Keratinocyte (primary cell): ENCODE measurements at regions not wholly inside any gene's neighbourhood (a gene's known extent, or its start where the extent isn't known, plus 50 kb on each side); places are given as distances from the start of the nearest gene placed in this dataset.
A peak's percentile ranks its signal among the peaks of the same experiment; 100 is the strongest.

Experiments
- DNase-seq: peaks from one replicate; pipeline ENCODE4 v3.0.0-alpha.2; 2011; ENCODE audit warnings: low read depth, missing footprints, low spot score
- FAIRE-seq: peaks from 2 replicates; lab custom pipeline; 2011; peaks lifted over from hg19 to GRCh38; lab: Jason Lieb, UNC
- H2AFZ ChIP-seq: 2 replicates; pipeline ENCODE4 v1.6.0; 2012; ENCODE audit warnings: low read length, control low read depth, inconsistent platforms; ENCODE audit not compliant: control insufficient read depth
- H3K27ac ChIP-seq: 2 replicates; pipeline ENCODE4 v1.5.1; 2011; ENCODE audit warnings: low read length; ENCODE audit not compliant: control insufficient read depth, insufficient read depth
- H3K27me3 ChIP-seq: 3 replicates; pipeline ENCODE4 v1.6.0; 2011; ENCODE audit warnings: low read length; ENCODE audit not compliant: control insufficient read depth, insufficient read depth; ENCODE audit errors: extremely low read depth
- H3K36me3 ChIP-seq, 2 experiments: 2 replicates in 1 of 2; 3 replicates in 1 of 2; pipeline ENCODE4 v1.5.1; 2011; ENCODE audit warnings: low read length in 2 of 2, mild to moderate bottlenecking in 1 of 2; ENCODE audit not compliant: control insufficient read depth in 2 of 2, insufficient read depth in 2 of 2; ENCODE audit errors: extremely low read depth in 1 of 2
- H3K4me1 ChIP-seq: 3 replicates; pipeline ENCODE4 v1.5.1; 2011; ENCODE audit warnings: low read length; ENCODE audit not compliant: control insufficient read depth, insufficient read depth; ENCODE audit errors: extremely low read depth
- H3K4me2 ChIP-seq: 3 replicates; pipeline ENCODE4 v1.6.0; 2011; ENCODE audit warnings: low read depth, low read length; ENCODE audit not compliant: control insufficient read depth, insufficient read depth; ENCODE audit errors: extremely low read depth
- H3K4me3 ChIP-seq, 3 experiments: fragments of 200-600 bp in 1 of 3; sonication (generic) in 1 of 3; 2 replicates in 2 of 3; 3 replicates in 1 of 3; pipeline ENCODE4 v1.5.1; 2011 to 2016; ENCODE audit warnings: low read length in 3 of 3, mild to moderate bottlenecking in 3 of 3, control low read depth in 2 of 3, inconsistent platforms in 1 of 3, low read depth in 1 of 3, mixed read lengths in 1 of 3, mixed run types in 1 of 3, moderate library complexity in 1 of 3; ENCODE audit not compliant: control insufficient read depth in 2 of 3, insufficient read depth in 2 of 3; ENCODE audit errors: extremely low read depth in 1 of 3
- H3K79me2 ChIP-seq: 2 replicates; pipeline ENCODE4 v1.6.0; 2012; ENCODE audit warnings: low read length; ENCODE audit not compliant: control insufficient read depth, insufficient read depth
- H3K9ac ChIP-seq: 3 replicates; pipeline ENCODE4 v1.6.0; 2011; ENCODE audit warnings: low read length; ENCODE audit not compliant: control insufficient read depth, insufficient read depth; ENCODE audit errors: extremely low read depth
- H3K9me1 ChIP-seq: 3 replicates; pipeline ENCODE4 v1.6.0; 2011; ENCODE audit warnings: low read length; ENCODE audit not compliant: control insufficient read depth, insufficient read depth; ENCODE audit errors: extremely low read depth
- H3K9me3 ChIP-seq: 2 replicates; pipeline ENCODE4 v1.5.1; 2012; ENCODE audit warnings: low read depth, low read length; ENCODE audit not compliant: control insufficient read depth
- H4K20me1 ChIP-seq: 3 replicates; pipeline ENCODE4 v1.6.0; 2011; ENCODE audit warnings: low read length; ENCODE audit not compliant: control insufficient read depth, insufficient read depth; ENCODE audit errors: extremely low read depth
- CTCF ChIP-seq, 3 experiments: IDR thresholded peaks in 1 of 3; conservative IDR thresholded peaks in 1 of 3; optimal IDR thresholded peaks in 1 of 3; 2 replicates in 2 of 3; 3 replicates in 1 of 3; pipeline versions ENCODE3 to v1.5.1; 2011; ENCODE audit warnings: low read length in 3 of 3, mild to moderate bottlenecking in 3 of 3, moderate library complexity in 2 of 3, control low read depth in 1 of 3, inconsistent platforms in 1 of 3; ENCODE audit not compliant: insufficient read depth in 2 of 3; ENCODE audit errors: extremely low read depth in 1 of 3
- EZH2 ChIP-seq: IDR thresholded peaks from one replicate; pipeline ENCODE4 v1.6.1; 2012; ENCODE audit warnings: inconsistent platforms, mild to moderate bottlenecking, low read length, moderate library complexity
- dilution Hi-C: fragments of 300-500 bp; cut with MboI; formaldehyde crosslinking; loops from one replicate; pipeline ENCODE4 v1.7.0; 2020; ENCODE audit warnings: low sequenced_read_pairs; ENCODE audit not compliant: extremely low pct_ligation_motif_present

GRCh38 chr9:79023134-79023580 lies 548.6 kb upstream of the TLE4 start:
- Histone ChIP-seq H3K9me3 (peaks cover 2% of the 10 kb centered on the region), H3K79me2 (no peaks in the 10 kb centered on the region), H3K27me3 (no peaks in the 10 kb centered on the region), H3K9me1 (no peaks in the 10 kb centered on the region), H3K9ac (no peak overlapping the region), H3K4me3 (no peak overlapping the region), H3K36me3 (no peaks in the 10 kb centered on the region), H3K4me2 (no peak overlapping the region), H4K20me1 (no peaks in the 10 kb centered on the region), H2AFZ (no peak overlapping the region), H3K27ac (peak overlapping the region; percentile 73), H3K4me1 (peaks cover 47% of the 10 kb centered on the region)
- dilution Hi-C loops = no loop called here
- no peak for TF ChIP-seq EZH2
- no peak for TF ChIP-seq CTCF (optimal IDR thresholded peaks at IDR 0.05 in 1 of 3, IDR thresholded peaks at IDR 0.05 in 1 of 3, conservative IDR thresholded peaks at IDR 0.05 in 1 of 3; ENCODE audit: extremely low read depth in 1 of 3, insufficient read depth in 2 of 3, low read length in 3 of 3)
- FAIRE-seq = peak; percentile 88
- DNase-seq = peak; percentile 92

- Histone ChIP-seq H3K27me3 (no peaks in the 10 kb centered on the region), H3K9me1 (no peaks in the 10 kb centered on the region), H3K4me1 (peaks cover 54% of the 10 kb centered on the region), H3K9ac (peak overlapping the region; percentile 8), H3K79me2 (no peaks in the 10 kb centered on the region), H3K4me3 (no peak overlapping the region), H3K27ac (peak overlapping the region; percentile 65), H3K36me3 (no peaks in the 10 kb centered on the region), H2AFZ (peak overlapping the region; percentile 5), H3K9me3 (peaks cover 2% of the 10 kb centered on the region), H3K4me2 (peak overlapping the region; percentile 11), H4K20me1 (no peaks in the 10 kb centered on the region)
- TF ChIP-seq CTCF (optimal IDR thresholded peaks at IDR 0.05 in 1 of 3, IDR thresholded peaks at IDR 0.05 in 1 of 3, conservative IDR thresholded peaks at IDR 0.05 in 1 of 3; ENCODE audit: extremely low read depth in 1 of 3, insufficient read depth in 2 of 3, low read length in 3 of 3) (no peak), EZH2 (no peak)
- FAIRE-seq (peak; percentile 100), DNase-seq (peak; percentile 97)
- dilution Hi-C loops = no loop called here
Measured at GRCh38 chr9:79026316-79026715, 545.4 kb upstream of the TLE4 start.
